DND-41 (cell line): ENCODE measurements at regions not wholly inside any gene's neighbourhood (a gene's known extent, or its start where the extent isn't known, plus 50 kb on each side); places are given as distances from the start of the nearest gene placed in this dataset.

Source experiments
- EZH2 ChIP-seq: IDR thresholded peaks from 3 replicates; pipeline ENCODE4 v1.6.1; 2012; ENCODE audit warnings: borderline replicate concordance, low read depth, mild to moderate bottlenecking, moderate library complexity, low read length, inconsistent platforms; ENCODE audit not compliant: severe bottlenecking
- TF ChIP-seq, protein P1 (sequence below): IDR thresholded peaks from 2 replicates; pipeline ENCODE4 v1.5.1; 2012; ENCODE audit warnings: borderline replicate concordance, low read length, moderate library complexity, mild to moderate bottlenecking; ENCODE audit not compliant: poor library complexity, severe bottlenecking; ENCODE audit errors: extremely low read depth

DNA sequence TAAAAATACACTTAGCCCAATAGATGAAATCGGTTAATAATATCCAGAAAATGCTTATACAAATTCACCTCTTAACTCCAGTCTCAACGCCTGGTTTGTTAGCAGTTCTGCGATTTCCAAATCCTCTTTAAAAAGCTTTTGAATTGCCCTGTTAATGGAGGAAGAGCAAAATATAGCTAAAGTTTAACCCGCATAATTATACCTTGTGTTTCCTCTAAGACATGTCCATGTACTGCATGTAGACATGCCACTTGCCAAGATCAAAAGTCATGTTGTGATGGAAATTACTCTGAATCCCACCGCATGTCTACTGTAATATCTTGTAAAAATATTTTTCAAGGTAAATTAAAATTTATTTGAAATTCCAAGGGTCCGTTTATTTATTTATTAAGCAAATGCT is 291.2 kb upstream of the LRP1B start:
- TF ChIP-seq, protein P1, sequence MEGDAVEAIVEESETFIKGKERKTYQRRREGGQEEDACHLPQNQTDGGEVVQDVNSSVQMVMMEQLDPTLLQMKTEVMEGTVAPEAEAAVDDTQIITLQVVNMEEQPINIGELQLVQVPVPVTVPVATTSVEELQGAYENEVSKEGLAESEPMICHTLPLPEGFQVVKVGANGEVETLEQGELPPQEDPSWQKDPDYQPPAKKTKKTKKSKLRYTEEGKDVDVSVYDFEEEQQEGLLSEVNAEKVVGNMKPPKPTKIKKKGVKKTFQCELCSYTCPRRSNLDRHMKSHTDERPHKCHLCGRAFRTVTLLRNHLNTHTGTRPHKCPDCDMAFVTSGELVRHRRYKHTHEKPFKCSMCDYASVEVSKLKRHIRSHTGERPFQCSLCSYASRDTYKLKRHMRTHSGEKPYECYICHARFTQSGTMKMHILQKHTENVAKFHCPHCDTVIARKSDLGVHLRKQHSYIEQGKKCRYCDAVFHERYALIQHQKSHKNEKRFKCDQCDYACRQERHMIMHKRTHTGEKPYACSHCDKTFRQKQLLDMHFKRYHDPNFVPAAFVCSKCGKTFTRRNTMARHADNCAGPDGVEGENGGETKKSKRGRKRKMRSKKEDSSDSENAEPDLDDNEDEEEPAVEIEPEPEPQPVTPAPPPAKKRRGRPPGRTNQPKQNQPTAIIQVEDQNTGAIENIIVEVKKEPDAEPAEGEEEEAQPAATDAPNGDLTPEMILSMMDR, result no peak
- TF ChIP-seq EZH2, result no peak
